ENCODE measurements at regions not wholly inside any gene's neighbourhood (a gene's known extent, or its start where the extent isn't known, plus 50 kb on each side); places are given as distances from the start of the nearest gene placed in this dataset.
A peak's percentile ranks its signal among the peaks of the same experiment; 100 is the strongest.

DNA sequence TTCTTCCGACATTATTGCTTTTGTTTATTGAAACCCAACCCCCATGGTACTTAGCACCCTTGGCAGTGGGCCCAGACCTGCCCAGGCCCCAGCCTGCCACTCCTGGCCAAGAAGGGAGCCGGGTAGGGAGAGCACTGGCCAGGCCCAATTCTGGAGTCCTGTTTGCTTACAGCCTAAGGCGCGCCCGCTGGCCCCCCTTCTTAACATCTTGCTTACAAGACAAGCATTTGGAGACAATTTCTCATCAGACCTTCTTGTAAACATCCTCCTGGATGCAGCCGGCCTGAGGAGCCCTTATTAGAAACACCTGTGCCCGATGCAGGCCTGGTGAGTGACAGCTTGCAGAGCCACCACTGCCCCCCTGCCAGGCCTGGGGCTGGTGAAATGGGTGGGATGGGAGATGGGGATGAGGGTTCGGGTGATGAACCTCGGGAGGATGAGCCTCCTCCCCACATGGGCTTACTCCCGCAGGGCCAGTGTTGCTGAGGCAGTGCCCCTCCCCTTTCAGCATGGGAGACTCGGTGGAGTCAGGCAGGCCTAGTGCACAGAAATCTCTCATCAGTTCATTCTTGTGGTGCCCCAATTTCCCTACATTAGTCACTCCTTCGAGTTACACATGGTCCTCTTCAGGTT, 217.5 kb downstream of the CYP26B1 start:
- TF ChIP-seq POLR2A (IDR thresholded peaks at IDR 0.05), result no peak
- intact Hi-C loops (cut with DNase I), result loop anchor here (5.0 kb wide), 1 partner anchor 217 kb away; the partner anchor contains the start of gene CYP26B1
- peak; percentile 4 for DNase-seq (ENCODE audit: low spot score)
- Histone ChIP-seq H3K27ac (no peak overlapping the region), H3K4me1 (replicated peaks) (no peaks in the 10 kb centered on the region), H3K27me3 (replicated peaks; ENCODE audit: insufficient read depth) (no peaks in the 10 kb centered on the region), H3K9me3 (no peaks in the 10 kb centered on the region), H3K4me3 (no peak overlapping the region), H3K36me3 (no peaks in the 10 kb centered on the region)
- WGBS, result 66% methylated on average over 12 of the region's 12 CpGs

DNA sequence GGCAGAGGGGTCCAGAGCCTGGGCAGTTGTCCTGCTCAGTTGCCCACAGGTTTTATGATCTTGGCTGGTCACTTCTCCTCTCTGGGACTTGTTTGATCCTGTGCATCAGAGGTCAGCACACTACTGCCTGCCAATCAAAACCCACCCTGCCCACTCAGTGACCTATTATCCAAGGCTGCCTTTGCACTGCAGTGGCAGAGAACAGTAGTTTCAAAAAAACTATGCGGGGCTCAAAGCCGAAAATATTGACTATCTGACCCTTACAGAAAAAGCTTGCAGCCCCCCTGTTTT, 218.2 kb downstream of the CYP26B1 start:
- WGBS, result 96% methylated on average over 2 of the region's 2 CpGs
- no peaks in the 10 kb centered on the region for H3K9me3 ChIP-seq
- H3K27me3 ChIP-seq (replicated peaks; ENCODE audit: insufficient read depth), result no peaks in the 10 kb centered on the region
- TF ChIP-seq POLR2AphosphoS5 (IDR thresholded peaks at IDR 0.05) (no peak), POLR2A (IDR thresholded peaks at IDR 0.05) (no peak)
- TF ChIP-seq, protein P1, sequence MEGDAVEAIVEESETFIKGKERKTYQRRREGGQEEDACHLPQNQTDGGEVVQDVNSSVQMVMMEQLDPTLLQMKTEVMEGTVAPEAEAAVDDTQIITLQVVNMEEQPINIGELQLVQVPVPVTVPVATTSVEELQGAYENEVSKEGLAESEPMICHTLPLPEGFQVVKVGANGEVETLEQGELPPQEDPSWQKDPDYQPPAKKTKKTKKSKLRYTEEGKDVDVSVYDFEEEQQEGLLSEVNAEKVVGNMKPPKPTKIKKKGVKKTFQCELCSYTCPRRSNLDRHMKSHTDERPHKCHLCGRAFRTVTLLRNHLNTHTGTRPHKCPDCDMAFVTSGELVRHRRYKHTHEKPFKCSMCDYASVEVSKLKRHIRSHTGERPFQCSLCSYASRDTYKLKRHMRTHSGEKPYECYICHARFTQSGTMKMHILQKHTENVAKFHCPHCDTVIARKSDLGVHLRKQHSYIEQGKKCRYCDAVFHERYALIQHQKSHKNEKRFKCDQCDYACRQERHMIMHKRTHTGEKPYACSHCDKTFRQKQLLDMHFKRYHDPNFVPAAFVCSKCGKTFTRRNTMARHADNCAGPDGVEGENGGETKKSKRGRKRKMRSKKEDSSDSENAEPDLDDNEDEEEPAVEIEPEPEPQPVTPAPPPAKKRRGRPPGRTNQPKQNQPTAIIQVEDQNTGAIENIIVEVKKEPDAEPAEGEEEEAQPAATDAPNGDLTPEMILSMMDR (IDR thresholded peaks at IDR 0.05), result no peak
- no peak overlapping the region for H3K27ac ChIP-seq
- intact Hi-C loops (cut with DNase I), result loop anchor here (10.0 kb wide), 1 partner anchor 815 kb away; no protein-coding TSS in a partner anchor
- no peak for DNase-seq (ENCODE audit: low spot score)
- no peaks in the 10 kb centered on the region for H3K4me1 ChIP-seq (replicated peaks)
- no peak overlapping the region for H3K4me3 ChIP-seq
- H3K36me3 ChIP-seq, result no peaks in the 10 kb centered on the region

DNA sequence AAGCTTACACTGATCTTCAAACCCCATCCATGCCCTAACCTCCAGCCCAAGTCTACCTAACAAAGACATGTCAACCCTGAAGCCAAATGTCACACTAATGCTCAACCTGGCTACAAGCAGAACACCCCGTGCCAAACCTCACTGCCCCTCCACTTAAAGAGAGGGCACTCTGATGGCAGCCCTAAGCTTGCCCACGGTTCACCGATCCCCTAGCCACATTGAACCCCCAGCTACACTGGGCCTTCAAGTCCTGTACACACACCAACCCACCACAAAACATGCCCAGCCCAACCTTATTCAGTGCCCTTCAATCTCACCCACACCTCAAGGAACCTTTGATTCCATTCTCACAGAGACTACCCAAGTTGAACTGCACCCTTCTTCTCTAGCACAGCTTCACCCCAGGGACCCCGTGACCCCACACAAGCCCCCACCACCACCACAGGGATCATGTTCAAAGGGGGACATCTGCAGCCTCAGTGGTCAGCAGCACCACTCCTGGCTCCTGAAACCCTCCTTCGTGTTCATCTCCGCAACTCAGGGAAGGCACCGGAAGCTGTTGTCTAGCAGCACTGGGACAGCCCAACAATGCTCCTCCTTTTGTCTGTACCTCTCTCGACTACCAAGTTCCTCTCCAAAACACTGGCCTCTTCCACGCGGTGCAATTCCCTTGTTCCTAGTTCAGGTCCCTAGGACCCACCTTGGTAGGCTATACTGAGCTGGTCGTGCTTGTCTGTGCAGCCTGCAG, 218.8 kb downstream of the CYP26B1 start:
- Histone ChIP-seq H3K4me3 (no peak overlapping the region), H3K27ac (no peak overlapping the region), H3K9me3 (no peaks in the 10 kb centered on the region), H3K27me3 (replicated peaks; ENCODE audit: insufficient read depth) (no peaks in the 10 kb centered on the region), H3K36me3 (no peaks in the 10 kb centered on the region), H3K4me1 (replicated peaks) (no peaks in the 10 kb centered on the region)
- 96% methylated on average over 11 of the region's 11 CpGs for WGBS
- TF ChIP-seq, protein P1 (IDR thresholded peaks at IDR 0.05), result no peak
- TF ChIP-seq POLR2A (IDR thresholded peaks at IDR 0.05) (no peak), POLR2AphosphoS5 (IDR thresholded peaks at IDR 0.05) (no peak)
- DNase-seq (ENCODE audit: low spot score), result no peak
- intact Hi-C loops (cut with DNase I), result loop anchor here (10.0 kb wide), 1 partner anchor 816 kb away; no protein-coding TSS in a partner anchor

DNA sequence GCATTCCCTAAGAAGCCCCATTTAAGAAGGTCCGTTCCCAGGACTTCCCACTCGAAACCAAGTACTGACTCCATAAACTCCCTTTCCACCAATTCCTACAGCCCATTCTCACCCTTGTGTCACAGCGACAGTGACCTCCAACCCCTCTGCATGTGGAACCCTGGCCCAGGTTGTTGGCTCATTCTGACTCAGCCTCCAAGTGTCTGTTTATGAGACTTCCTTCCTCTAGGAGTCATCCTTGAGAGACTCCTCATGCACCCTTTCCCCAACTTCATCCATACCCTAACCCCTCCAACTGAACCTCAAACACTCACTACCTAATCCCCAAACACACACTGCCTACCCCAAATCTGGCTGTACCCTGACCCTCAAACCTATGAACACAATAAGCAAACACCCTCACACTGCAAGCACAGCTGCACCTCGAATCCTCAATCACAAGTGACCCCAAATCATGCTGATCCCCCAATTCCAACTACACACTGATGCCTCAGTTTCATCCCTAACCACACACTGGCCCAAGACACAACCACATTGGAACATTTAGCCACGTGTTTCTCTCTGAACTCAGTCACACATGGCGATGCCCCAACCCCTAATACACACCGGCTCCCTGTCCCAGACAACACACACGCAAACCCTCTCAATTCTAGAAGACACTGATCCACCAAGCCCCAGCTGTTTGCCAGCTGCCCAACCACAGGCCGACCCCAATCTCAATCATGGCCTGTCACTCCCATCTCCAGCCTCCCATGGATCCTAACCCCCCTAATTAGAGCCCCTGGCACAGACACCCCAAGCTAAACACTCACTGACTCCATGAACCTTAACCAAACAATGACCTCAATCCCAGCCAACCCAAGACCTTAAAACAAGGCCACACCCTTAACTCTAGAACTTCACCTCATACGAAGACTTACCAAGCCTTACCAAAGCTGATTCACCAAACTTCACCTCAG, 219.6 kb downstream of the CYP26B1 start:
- intact Hi-C loops (cut with DNase I), result loop anchor here (10.0 kb wide), 1 partner anchor 817 kb away; no protein-coding TSS in a partner anchor
- Histone ChIP-seq H3K27me3 (replicated peaks; ENCODE audit: insufficient read depth) (no peaks in the 10 kb centered on the region), H3K4me1 (replicated peaks) (no peaks in the 10 kb centered on the region), H3K36me3 (no peaks in the 10 kb centered on the region), H3K4me3 (no peak overlapping the region), H3K9me3 (no peaks in the 10 kb centered on the region), H3K27ac (no peak overlapping the region)
- TF ChIP-seq, protein P1 (IDR thresholded peaks at IDR 0.05), result no peak
- TF ChIP-seq POLR2A (IDR thresholded peaks at IDR 0.05), result no peak
- TF ChIP-seq POLR2AphosphoS5 (IDR thresholded peaks at IDR 0.05), result no peak
- DNase-seq (ENCODE audit: low spot score), result no peak
- WGBS, result 98% methylated on average over 10 of the region's 10 CpGs

All from prostate gland (tissue), 2 donors.